Mesenchymal stem cell (in vitro differentiated cells and primary cell): ENCODE measurements at regions not wholly inside any gene's neighbourhood (a gene's known extent, or its start where the extent isn't known, plus 50 kb on each side); places are given as distances from the start of the nearest gene placed in this dataset.
"Not testable (repeated sequence)": the region's sequence is repeated elsewhere in the genome, so short reads cannot be mapped to it uniquely, and the experiment has no call there.

Experiments used
- DNase-seq: peaks from one replicate; pipeline ENCODE4 v3.0.0-alpha.2; 2013
- H2AFZ ChIP-seq: one replicate; pipeline ENCODE4 v1.6.1; 2013; ENCODE audit warnings: low read depth, mild to moderate bottlenecking, control low read depth, inconsistent platforms, low read length, moderate library complexity
- H2AK5ac ChIP-seq: 2 replicates; pipeline ENCODE4 v1.6.1; 2013; ENCODE audit warnings: low read length, moderate library complexity, mild to moderate bottlenecking, inconsistent platforms; ENCODE audit not compliant: severe bottlenecking
- H2BK120ac ChIP-seq: one replicate; pipeline ENCODE4 v1.6.1; 2013; ENCODE audit warnings: low read depth, mild to moderate bottlenecking, inconsistent platforms, low read length, moderate library complexity
- H2BK12ac ChIP-seq, 2 experiments: one replicate each; pipeline ENCODE4 v1.6.1; 2013; ENCODE audit warnings: inconsistent platforms in 2 of 2, low read length in 2 of 2, mild to moderate bottlenecking in 2 of 2, moderate library complexity in 2 of 2, control low read depth in 1 of 2
- H2BK15ac ChIP-seq: one replicate; pipeline ENCODE4 v1.6.1; 2013; ENCODE audit warnings: mild to moderate bottlenecking, low read depth, inconsistent platforms; ENCODE audit not compliant: poor library complexity, severe bottlenecking
- H2BK5ac ChIP-seq: 2 replicates; pipeline ENCODE4 v1.6.1; 2013; ENCODE audit warnings: low read depth, mild to moderate bottlenecking, low read length, control low read depth, inconsistent platforms; ENCODE audit not compliant: poor library complexity, severe bottlenecking
- H3K14ac ChIP-seq, 2 experiments: one replicate each; pipeline ENCODE4 v1.6.1; 2013; ENCODE audit warnings: inconsistent platforms in 2 of 2, low read length in 2 of 2, control low read depth in 1 of 2, mild to moderate bottlenecking in 1 of 2, moderate library complexity in 1 of 2
- H3K18ac ChIP-seq, 2 experiments: one replicate each; pipeline ENCODE4 v1.6.1; 2013; ENCODE audit warnings: inconsistent platforms in 2 of 2, low read length in 2 of 2, control low read depth in 1 of 2, low read depth in 1 of 2, mild to moderate bottlenecking in 1 of 2
- H3K23ac ChIP-seq, 2 experiments: one replicate each; pipeline ENCODE4 v1.6.1; 2013; ENCODE audit warnings: inconsistent platforms in 2 of 2, low read length in 2 of 2, mild to moderate bottlenecking in 2 of 2, moderate library complexity in 2 of 2, control low read depth in 1 of 2
- H3K27ac ChIP-seq: 2 replicates; pipeline ENCODE4 v1.5.1; 2013; ENCODE audit warnings: mild to moderate bottlenecking, moderate library complexity, low read length, control low read depth, inconsistent platforms; ENCODE audit not compliant: poor library complexity, severe bottlenecking
- H3K27me3 ChIP-seq, 2 experiments: 2 replicates each; pipeline versions ENCODE4 v1.6.1 to v1.7.0; 2013; ENCODE audit warnings: low read length in 2 of 2, mild to moderate bottlenecking in 2 of 2, moderate library complexity in 2 of 2, control low read depth in 1 of 2, inconsistent platforms in 1 of 2; ENCODE audit not compliant: control insufficient read depth in 1 of 2, insufficient read depth in 1 of 2
- H3K36me3 ChIP-seq, 2 experiments: 2 replicates each; pipeline versions ENCODE4 v1.6.1 to v1.7.0; 2013; ENCODE audit warnings: low read length in 2 of 2, control low read depth in 1 of 2, inconsistent platforms in 1 of 2, low read depth in 1 of 2, mild to moderate bottlenecking in 1 of 2; ENCODE audit not compliant: insufficient read depth in 2 of 2, control insufficient read depth in 1 of 2
- H3K4ac ChIP-seq, 2 experiments: one replicate each; pipeline ENCODE4 v1.6.1; 2013; ENCODE audit warnings: inconsistent platforms in 2 of 2, low read length in 2 of 2, mild to moderate bottlenecking in 2 of 2, moderate library complexity in 2 of 2, control low read depth in 1 of 2, low read depth in 1 of 2
- H3K4me1 ChIP-seq: 2 replicates; pipeline ENCODE4 v1.6.1; 2013; ENCODE audit warnings: low read depth, low read length, control low read depth; ENCODE audit not compliant: control insufficient read depth, insufficient read depth
- H3K4me2 ChIP-seq: 2 replicates; pipeline ENCODE4 v1.6.1; 2013; ENCODE audit warnings: low read length, mild to moderate bottlenecking, inconsistent platforms; ENCODE audit not compliant: poor library complexity, severe bottlenecking
- H3K4me3 ChIP-seq, 2 experiments: 2 replicates each; pipeline versions ENCODE4 v1.5.1 to v1.7.0; 2013; ENCODE audit warnings: low read length in 2 of 2, mild to moderate bottlenecking in 2 of 2, control low read depth in 1 of 2, low read depth in 1 of 2; ENCODE audit not compliant: insufficient read depth in 1 of 2
- H3K79me1 ChIP-seq: replicated peaks from 2 replicates; pipeline ENCODE4 v1.6.1; 2013; ENCODE audit warnings: mild to moderate bottlenecking, control low read depth, low read length, inconsistent platforms; ENCODE audit not compliant: poor library complexity, severe bottlenecking
- H3K9ac ChIP-seq: 2 replicates; pipeline ENCODE4 v1.7.0; 2013; ENCODE audit warnings: mild to moderate bottlenecking, low read length, moderate library complexity
- H3K9me3 ChIP-seq: 2 replicates; pipeline ENCODE4 v1.7.0; 2013; ENCODE audit warnings: mild to moderate bottlenecking, low read length; ENCODE audit not compliant: control insufficient read depth
- H4K8ac ChIP-seq: one replicate; pipeline ENCODE4 v1.6.1; 2013; ENCODE audit warnings: inconsistent platforms, mild to moderate bottlenecking, low read length, moderate library complexity
- H4K91ac ChIP-seq: one replicate; pipeline ENCODE4 v1.6.1; 2013; ENCODE audit warnings: mild to moderate bottlenecking, low read length, inconsistent platforms
- WGBS: methylation state at CpG from one replicate; pipeline ENCODE4 v1.1.7; 2013; ENCODE audit warnings: mixed read lengths; 5-methylcytosine and 5-hydroxymethylcytosine counted together

GRCh38 chr12:90801776-90802175 lies 153.2 kb downstream of the CCER1 start:
- DNase-seq: peak; percentile 4
- H3K36me3 ChIP-seq: no peaks in the 10 kb centered on the region
- no peak overlapping the region for H4K91ac ChIP-seq
- H2BK5ac ChIP-seq: no peak overlapping the region
- no peak overlapping the region for H2BK120ac ChIP-seq
- no peaks in the 10 kb centered on the region for H3K79me1 ChIP-seq
- H3K23ac ChIP-seq: no peak overlapping the region
- H3K9me3 ChIP-seq: no peaks in the 10 kb centered on the region
- H4K8ac ChIP-seq: no peak overlapping the region
- H3K27me3 ChIP-seq: no peaks in the 10 kb centered on the region
- WGBS: 82% methylated on average over 4 of the region's 4 CpGs
- no peak overlapping the region for H3K9ac ChIP-seq
- no peak overlapping the region for H2AFZ ChIP-seq
- H2BK12ac ChIP-seq: no peak overlapping the region
- no peak overlapping the region for H3K4me3 ChIP-seq
- H3K4me2 ChIP-seq: no peak overlapping the region
- no peak overlapping the region for H3K14ac ChIP-seq
- H3K18ac ChIP-seq: no peak overlapping the region
- H3K4me1 ChIP-seq: no peaks in the 10 kb centered on the region
- H3K27ac ChIP-seq: no peak overlapping the region
- H2BK15ac ChIP-seq: no peak overlapping the region
- H2AK5ac ChIP-seq: no peak overlapping the region
- H3K4ac ChIP-seq: no peak overlapping the region

DNA sequence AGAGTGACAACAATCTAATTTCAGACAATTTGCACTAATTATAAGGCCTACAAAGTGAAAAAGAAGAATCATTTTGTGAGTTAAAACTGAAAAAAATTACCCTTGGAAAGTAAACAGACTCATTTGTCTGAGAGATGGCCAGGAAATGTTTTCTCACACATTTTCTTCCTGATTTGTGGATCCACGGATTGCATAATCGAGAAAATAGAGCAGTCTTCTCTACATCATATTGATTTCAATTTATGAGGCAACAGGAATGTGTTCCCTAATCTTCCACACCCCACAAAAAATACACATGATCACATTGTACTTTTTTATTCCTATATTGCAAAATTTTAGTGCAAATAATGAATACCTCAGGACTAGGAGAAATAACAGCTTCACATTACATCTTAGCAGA lies 160.8 kb downstream of the CCER1 start:
- Histone ChIP-seq H2AFZ (no peak overlapping the region), H2BK12ac (no peak overlapping the region), H2AK5ac (no peak overlapping the region), H3K18ac (no peak overlapping the region), H3K27me3 (no peaks in the 10 kb centered on the region), H2BK15ac (no peak overlapping the region), H4K8ac (no peak overlapping the region), H3K9me3 (no peaks in the 10 kb centered on the region), H3K9ac (no peak overlapping the region), H3K27ac (no peak overlapping the region), H3K23ac (no peak overlapping the region), H2BK5ac (no peak overlapping the region), H3K14ac (no peak overlapping the region), H3K36me3 (no peaks in the 10 kb centered on the region), H3K4ac (no peak overlapping the region), H3K4me3 (no peak overlapping the region), H4K91ac (no peak overlapping the region), H2BK120ac (no peak overlapping the region), H3K4me2 (no peak overlapping the region), H3K79me1 (no peaks in the 10 kb centered on the region), H3K4me1 (no peaks in the 10 kb centered on the region)
- peak; percentile 6 for DNase-seq
- 68% methylated on average over 2 of the region's 2 CpGs for WGBS

GRCh38 chr12:90792718-90793117 lies 162.3 kb downstream of the CCER1 start:
- not testable (repeated sequence) for H3K9me3 ChIP-seq

GRCh38 chr12:90791445-90791844 lies 163.5 kb downstream of the CCER1 start:
- Histone ChIP-seq H3K27me3 (no peaks in the 10 kb centered on the region), H2BK15ac (no peak overlapping the region), H3K4me1 (no peaks in the 10 kb centered on the region), H2BK5ac (no peak overlapping the region), H2AK5ac (no peak overlapping the region), H3K18ac (no peak overlapping the region), H3K14ac (no peak overlapping the region), H3K27ac (no peak overlapping the region), H4K91ac (no peak overlapping the region), H4K8ac (no peak overlapping the region), H2BK12ac (no peak overlapping the region), H3K23ac (no peak overlapping the region), H3K4ac (no peak overlapping the region), H3K36me3 (no peaks in the 10 kb centered on the region), H3K9me3 (no peaks in the 10 kb centered on the region), H2BK120ac (no peak overlapping the region), H3K79me1 (no peaks in the 10 kb centered on the region), H3K4me2 (no peak overlapping the region), H2AFZ (no peak overlapping the region), H3K9ac (no peak overlapping the region), H3K4me3 (no peak overlapping the region)
- 78% methylated on average over 3 of the region's 3 CpGs for WGBS
- DNase-seq: no peak

More at GRCh38 chr12:90792718-90793117, 162.3 kb downstream of the CCER1 start:
- not testable (repeated sequence) for H3K4me1 ChIP-seq, H3K14ac ChIP-seq, H3K4me2 ChIP-seq, H4K8ac ChIP-seq, H2AFZ ChIP-seq, H2BK5ac ChIP-seq, H3K36me3 ChIP-seq, H3K79me1 ChIP-seq, H2BK15ac ChIP-seq, H2AK5ac ChIP-seq, H3K27me3 ChIP-seq, H2BK120ac ChIP-seq, DNase-seq, H3K27ac ChIP-seq, H3K18ac ChIP-seq, H3K23ac ChIP-seq, H4K91ac ChIP-seq, H3K9ac ChIP-seq, H2BK12ac ChIP-seq, H3K4me3 ChIP-seq, H3K4ac ChIP-seq
- 73% methylated on average over 1 of the region's 1 CpG for WGBS
